HFF-Myc (cell line): ENCODE measurements at regions not wholly inside any gene's neighbourhood (a gene's known extent, or its start where the extent isn't known, plus 50 kb on each side); places are given as distances from the start of the nearest gene placed in this dataset.

Experiments used
- DNase-seq: peaks from one replicate; pipeline ENCODE4 v3.0.0-alpha.2; 2011; ENCODE audit warnings: low read depth; ENCODE audit errors: extremely low read depth
- H3K4me3 ChIP-seq: replicated peaks from 2 replicates; pipeline ENCODE4 v1.5.1; 2011; ENCODE audit warnings: low read depth, mild to moderate bottlenecking, control low read depth, low read length
- TF ChIP-seq, protein P1 (sequence below): IDR thresholded peaks from 2 replicates; pipeline ENCODE4 v1.5.1; 2012; ENCODE audit warnings: mild to moderate bottlenecking, low read depth, low read length, control low read depth; ENCODE audit errors: missing control alignments

DNA sequence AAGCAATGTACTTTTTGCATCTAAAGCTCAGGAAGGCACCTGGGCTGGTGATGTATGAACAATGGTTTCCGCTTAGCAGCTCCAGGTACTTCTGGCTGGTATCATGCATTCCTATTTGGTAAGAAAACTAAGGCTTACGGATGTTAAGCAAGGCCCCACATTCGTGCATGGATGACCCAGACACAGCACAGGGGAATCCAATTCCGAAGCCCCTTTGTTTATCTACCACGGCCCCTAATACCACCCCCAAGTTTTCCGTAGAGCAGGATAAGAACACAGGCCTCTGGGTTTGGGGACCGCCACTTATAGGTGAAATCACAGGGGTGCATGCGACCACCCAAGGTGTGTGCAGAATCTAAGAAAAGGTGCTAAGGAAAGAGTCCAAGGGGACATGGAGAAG is 192.1 kb upstream of the ID2 start:
- H3K4me3 ChIP-seq: no peak overlapping the region
- TF ChIP-seq, protein P1, sequence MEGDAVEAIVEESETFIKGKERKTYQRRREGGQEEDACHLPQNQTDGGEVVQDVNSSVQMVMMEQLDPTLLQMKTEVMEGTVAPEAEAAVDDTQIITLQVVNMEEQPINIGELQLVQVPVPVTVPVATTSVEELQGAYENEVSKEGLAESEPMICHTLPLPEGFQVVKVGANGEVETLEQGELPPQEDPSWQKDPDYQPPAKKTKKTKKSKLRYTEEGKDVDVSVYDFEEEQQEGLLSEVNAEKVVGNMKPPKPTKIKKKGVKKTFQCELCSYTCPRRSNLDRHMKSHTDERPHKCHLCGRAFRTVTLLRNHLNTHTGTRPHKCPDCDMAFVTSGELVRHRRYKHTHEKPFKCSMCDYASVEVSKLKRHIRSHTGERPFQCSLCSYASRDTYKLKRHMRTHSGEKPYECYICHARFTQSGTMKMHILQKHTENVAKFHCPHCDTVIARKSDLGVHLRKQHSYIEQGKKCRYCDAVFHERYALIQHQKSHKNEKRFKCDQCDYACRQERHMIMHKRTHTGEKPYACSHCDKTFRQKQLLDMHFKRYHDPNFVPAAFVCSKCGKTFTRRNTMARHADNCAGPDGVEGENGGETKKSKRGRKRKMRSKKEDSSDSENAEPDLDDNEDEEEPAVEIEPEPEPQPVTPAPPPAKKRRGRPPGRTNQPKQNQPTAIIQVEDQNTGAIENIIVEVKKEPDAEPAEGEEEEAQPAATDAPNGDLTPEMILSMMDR: no peak
- DNase-seq: no peak

DNA sequence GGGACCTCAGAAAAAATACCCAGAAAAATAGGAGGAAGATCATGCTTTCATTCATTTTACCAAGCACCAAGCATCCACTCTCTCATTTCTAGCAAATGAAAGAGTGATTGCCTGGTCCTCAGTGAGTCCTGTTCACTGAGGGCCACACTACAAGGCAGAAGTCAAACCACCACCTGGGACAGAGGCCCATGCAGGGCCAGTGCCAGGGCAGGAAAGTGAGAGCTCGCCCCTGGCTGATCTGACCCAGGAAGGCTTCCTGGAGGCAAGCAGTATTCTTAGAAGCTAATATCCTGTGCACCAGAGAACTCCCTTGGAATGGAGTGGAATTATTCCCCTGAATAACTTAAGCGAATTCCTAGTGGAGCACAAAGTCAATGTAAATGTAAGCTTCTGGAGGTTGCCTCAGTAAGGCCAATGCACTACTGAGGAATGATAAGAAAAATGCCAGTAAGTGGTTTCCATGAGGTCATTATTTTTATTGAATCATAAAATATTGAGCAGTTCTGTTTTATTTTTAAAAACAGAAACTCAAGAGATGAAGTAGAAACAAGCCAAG is 191.6 kb upstream of the ID2 start:
- TF ChIP-seq, protein P1: no peak
- no peak for DNase-seq
- no peak overlapping the region for H3K4me3 ChIP-seq

DNA sequence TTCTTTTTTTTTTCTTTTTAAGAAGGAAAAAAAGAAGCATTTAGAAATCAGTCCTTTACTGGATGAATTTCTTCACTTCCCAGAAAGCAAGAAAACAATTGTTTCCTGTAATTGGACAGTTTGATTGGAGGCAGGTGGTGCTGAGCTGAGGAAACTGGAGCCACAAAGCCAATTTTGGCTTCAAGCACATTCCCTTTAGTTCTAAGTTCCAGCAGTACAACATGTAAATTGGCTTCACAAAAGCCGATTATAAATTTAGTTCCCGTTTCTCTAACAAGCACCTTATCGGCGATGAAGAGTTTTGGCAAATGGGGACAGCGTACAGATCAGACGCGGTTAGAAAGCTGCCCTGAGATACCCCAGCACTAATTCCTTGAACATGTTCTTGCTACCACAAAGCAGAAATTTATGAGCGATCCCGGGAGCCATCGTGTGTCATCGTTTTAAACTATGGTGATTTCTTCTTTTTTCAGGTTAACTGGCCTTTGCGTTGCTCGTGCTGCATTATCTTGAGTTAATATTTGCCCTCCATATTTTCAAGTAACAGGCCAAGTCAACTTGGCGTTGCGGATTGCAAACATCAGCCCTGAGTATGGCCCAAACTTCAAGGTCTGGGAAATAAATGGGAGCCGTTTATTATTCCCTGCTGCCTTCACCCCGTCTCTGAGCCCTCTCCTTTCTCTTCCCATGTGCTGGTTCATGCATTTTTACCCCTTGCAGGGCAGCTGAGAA is 190.4 kb upstream of the ID2 start:
- DNase-seq: no peak
- TF ChIP-seq, protein P1: no peak

DNA sequence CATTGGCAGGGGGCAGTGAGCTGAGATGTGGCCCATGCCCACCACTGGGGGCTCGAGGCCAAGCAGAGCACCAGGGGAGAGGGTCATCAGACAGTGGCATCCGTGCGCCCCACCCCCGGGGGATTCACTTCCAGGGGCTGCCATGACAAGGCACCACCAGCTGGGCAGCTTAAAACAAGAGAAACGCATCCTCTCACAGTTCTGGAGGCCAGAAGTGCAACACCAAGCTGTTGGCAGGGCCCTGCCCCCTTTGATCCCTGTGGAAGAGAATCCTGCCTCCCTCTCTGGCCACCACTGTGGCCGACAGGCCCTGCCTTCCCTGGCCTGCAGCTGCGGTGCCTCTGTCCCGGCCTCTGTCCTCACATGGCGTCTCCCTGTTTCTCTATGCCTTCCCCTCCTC is 187.7 kb upstream of the ID2 start:
- TF ChIP-seq, protein P1: no peak
- no peak for DNase-seq
- H3K4me3 ChIP-seq: no peak overlapping the region

More for the DNA sequence above, 190.4 kb upstream of the ID2 start:
- no peak overlapping the region for H3K4me3 ChIP-seq

DNA sequence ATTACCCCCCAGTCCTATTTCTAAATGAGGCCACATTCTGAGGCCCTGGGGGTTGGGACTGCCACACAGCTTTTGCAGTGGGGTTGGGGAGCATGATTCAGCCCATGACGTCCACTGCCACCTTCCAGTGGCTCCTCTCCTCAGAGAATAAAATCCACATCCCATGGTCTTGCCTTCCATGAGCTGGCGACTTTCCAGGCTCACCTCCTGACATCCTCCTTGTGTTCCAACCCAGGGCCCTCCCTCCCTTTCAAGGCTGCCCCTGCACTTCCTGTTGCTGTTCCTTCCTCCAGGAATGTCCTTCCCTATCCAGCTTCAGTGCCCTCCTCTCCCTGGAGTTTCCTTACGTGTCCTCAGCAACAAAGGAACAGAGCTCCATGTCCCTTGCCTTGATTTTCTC is 187.3 kb upstream of the ID2 start:
- TF ChIP-seq, protein P1: no peak
- H3K4me3 ChIP-seq: no peak overlapping the region
- no peak for DNase-seq

DNA sequence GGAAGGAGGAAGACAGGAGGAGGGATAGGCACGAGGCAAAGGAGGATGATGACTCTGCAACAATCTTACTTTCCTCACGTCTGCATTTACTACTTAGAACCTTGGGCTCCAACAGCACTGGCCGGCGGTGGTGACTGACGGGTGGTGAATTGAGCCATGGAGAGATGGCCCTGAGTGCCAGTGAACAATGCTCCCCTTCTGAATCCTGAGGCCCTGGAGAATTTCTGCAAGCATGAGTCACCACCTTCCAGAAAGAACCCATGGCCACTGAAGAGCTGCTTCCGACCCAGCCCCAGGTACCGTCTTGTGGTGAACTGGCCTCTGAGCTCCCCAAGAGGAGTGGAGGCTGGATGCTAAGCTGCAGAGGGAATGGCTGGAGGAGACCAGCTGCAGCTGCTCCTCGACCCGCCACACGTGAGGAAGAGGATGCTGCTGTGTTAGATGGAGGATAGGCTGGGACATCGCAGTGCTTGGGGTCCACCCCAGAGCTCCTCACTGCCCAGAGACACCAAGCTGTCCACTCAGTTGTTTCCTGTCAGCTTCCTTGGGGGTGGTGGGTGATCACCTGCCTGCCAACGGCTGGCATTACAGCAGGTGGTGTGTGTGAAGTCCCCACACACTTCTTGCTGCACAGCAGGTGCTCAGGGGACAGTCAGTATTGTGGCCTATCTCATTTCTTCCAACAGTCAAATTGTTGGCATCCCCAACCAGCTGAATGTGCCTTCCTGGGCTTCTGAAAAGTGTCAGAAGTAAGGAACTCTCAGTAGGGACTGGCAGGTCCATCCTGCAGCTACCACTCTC is 186.5 kb upstream of the ID2 start:
- DNase-seq: no peak
- no peak overlapping the region for H3K4me3 ChIP-seq
- TF ChIP-seq, protein P1: no peak
